ENCODE measurements at regions not wholly inside any gene's neighbourhood (a gene's known extent, or its start where the extent isn't known, plus 50 kb on each side); places are given as distances from the start of the nearest gene placed in this dataset.

DNA sequence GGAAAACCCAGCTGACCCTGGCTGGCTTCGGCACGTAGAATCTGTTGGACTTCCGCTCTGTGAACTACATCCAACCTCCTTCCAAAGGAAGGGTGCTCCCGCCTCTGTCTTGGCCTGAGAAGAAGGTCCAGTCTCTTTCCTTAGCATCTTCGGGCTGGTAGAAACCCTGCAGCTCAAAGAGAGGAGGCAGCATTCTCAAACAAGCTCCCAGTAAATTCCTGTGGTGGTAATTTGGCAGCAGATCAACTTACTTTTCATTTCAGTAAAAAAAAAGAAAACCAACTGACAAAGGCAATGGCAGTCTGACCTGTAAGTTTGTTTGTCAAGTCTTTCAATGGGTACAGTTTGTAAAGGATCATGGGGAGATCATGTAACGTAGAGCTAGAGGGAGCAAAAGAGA is 176.7 kb downstream of the MED10 start:
- peaks cover 4% of the 10 kb centered on the region for H3K4me1 Mint-ChIP-seq
- TF ChIP-seq, protein P1, sequence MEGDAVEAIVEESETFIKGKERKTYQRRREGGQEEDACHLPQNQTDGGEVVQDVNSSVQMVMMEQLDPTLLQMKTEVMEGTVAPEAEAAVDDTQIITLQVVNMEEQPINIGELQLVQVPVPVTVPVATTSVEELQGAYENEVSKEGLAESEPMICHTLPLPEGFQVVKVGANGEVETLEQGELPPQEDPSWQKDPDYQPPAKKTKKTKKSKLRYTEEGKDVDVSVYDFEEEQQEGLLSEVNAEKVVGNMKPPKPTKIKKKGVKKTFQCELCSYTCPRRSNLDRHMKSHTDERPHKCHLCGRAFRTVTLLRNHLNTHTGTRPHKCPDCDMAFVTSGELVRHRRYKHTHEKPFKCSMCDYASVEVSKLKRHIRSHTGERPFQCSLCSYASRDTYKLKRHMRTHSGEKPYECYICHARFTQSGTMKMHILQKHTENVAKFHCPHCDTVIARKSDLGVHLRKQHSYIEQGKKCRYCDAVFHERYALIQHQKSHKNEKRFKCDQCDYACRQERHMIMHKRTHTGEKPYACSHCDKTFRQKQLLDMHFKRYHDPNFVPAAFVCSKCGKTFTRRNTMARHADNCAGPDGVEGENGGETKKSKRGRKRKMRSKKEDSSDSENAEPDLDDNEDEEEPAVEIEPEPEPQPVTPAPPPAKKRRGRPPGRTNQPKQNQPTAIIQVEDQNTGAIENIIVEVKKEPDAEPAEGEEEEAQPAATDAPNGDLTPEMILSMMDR (IDR thresholded peaks at IDR 0.05), result no peak
- DNase-seq (no peak), ATAC-seq (ENCODE audit: low read depth) (no peak)
- peaks cover 2% of the 10 kb centered on the region for H3K9me3 Mint-ChIP-seq
- H3K4me3 Mint-ChIP-seq, result no peak overlapping the region
- no peaks in the 10 kb centered on the region for H3K27me3 Mint-ChIP-seq
- intact Hi-C loops (cut with micrococcal nuclease), result no loop called here
- H3K27ac Mint-ChIP-seq, result no peak overlapping the region
- CTCF ChIA-PET, result no interaction called here
- POLR2A ChIA-PET, result no interaction called here
- H3K36me3 Mint-ChIP-seq (ENCODE audit: low read depth), result no peaks in the 10 kb centered on the region

DNA sequence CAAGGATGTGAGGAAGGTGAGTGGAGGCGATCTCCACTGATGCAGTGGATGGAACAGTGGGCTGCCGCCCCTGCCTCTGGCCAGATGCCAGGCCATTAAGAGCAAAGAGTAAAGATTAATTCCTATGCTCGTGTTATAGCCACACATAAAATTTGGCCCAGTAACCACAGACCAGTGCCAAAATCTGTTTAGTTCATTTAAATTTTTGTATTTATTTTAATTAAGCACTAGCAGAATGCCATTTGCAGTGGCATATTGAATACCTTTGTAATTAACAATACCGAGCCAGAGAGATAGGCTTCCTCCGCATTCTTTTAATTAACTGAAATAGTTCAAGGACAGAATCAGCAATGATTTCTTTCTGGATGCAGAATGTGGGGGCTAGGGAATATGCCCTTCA is 179.8 kb downstream of the MED10 start:
- H3K27me3 Mint-ChIP-seq, result no peaks in the 10 kb centered on the region
- peaks cover 2% of the 10 kb centered on the region for H3K9me3 Mint-ChIP-seq
- TF ChIP-seq, protein P1 (IDR thresholded peaks at IDR 0.05), result no peak
- DNase-seq, result no peak
- H3K4me1 Mint-ChIP-seq, result peaks cover 18% of the 10 kb centered on the region
- H3K27ac Mint-ChIP-seq, result no peak overlapping the region
- ATAC-seq (ENCODE audit: low read depth), result no peak
- ChIA-PET POLR2A (no interaction called here), CTCF (no interaction called here)
- H3K4me3 Mint-ChIP-seq, result no peak overlapping the region
- intact Hi-C loops (cut with micrococcal nuclease), result no loop called here
- H3K36me3 Mint-ChIP-seq (ENCODE audit: low read depth), result no peaks in the 10 kb centered on the region

DNA sequence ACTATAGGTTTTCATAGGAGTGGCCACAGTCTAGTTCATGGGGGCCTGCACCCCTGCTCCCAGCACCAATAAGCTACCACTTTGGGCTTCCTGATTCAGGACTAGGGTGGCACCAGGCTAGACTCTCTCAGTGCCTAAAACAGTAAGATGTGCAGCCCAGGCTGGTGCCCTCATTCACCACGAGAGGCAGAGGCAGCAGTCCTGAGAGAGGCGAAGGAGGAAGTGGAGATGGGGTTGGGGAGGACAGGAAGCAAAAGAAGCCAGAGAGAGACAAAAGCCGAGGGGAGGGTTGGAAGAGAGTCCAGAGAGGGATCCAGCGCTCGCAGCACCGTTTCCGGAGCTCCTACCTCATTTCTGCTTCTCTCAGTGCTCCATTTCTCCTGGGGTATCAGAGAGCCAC is 180.9 kb downstream of the MED10 start:
- no peak overlapping the region for H3K4me3 Mint-ChIP-seq
- ATAC-seq (ENCODE audit: low read depth), result no peak
- DNase-seq, result no peak
- intact Hi-C loops (cut with micrococcal nuclease), result no loop called here
- peaks cover 18% of the 10 kb centered on the region for H3K4me1 Mint-ChIP-seq
- ChIA-PET CTCF (no interaction called here), POLR2A (no interaction called here)
- no peaks in the 10 kb centered on the region for H3K36me3 Mint-ChIP-seq (ENCODE audit: low read depth)
- H3K27ac Mint-ChIP-seq, result no peak overlapping the region
- TF ChIP-seq, protein P1 (IDR thresholded peaks at IDR 0.05), result no peak
- H3K9me3 Mint-ChIP-seq, result peaks cover 2% of the 10 kb centered on the region
- H3K27me3 Mint-ChIP-seq, result no peaks in the 10 kb centered on the region

- H3K27ac Mint-ChIP-seq, result no peak overlapping the region
- ChIA-PET POLR2A (no interaction called here), CTCF (no interaction called here)
- H3K27me3 Mint-ChIP-seq, result no peaks in the 10 kb centered on the region
- ATAC-seq (ENCODE audit: low read depth), result no peak
- TF ChIP-seq, protein P1 (IDR thresholded peaks at IDR 0.05), result no peak
- H3K4me3 Mint-ChIP-seq, result no peak overlapping the region
- intact Hi-C loops (cut with micrococcal nuclease), result no loop called here
- peaks cover 2% of the 10 kb centered on the region for H3K9me3 Mint-ChIP-seq
- no peaks in the 10 kb centered on the region for H3K36me3 Mint-ChIP-seq (ENCODE audit: low read depth)
- no peak for DNase-seq
- H3K4me1 Mint-ChIP-seq, result peaks cover 18% of the 10 kb centered on the region
Observed at GRCh38 chr5:6195711-6196358, 182.5 kb downstream of the MED10 start.

DNA sequence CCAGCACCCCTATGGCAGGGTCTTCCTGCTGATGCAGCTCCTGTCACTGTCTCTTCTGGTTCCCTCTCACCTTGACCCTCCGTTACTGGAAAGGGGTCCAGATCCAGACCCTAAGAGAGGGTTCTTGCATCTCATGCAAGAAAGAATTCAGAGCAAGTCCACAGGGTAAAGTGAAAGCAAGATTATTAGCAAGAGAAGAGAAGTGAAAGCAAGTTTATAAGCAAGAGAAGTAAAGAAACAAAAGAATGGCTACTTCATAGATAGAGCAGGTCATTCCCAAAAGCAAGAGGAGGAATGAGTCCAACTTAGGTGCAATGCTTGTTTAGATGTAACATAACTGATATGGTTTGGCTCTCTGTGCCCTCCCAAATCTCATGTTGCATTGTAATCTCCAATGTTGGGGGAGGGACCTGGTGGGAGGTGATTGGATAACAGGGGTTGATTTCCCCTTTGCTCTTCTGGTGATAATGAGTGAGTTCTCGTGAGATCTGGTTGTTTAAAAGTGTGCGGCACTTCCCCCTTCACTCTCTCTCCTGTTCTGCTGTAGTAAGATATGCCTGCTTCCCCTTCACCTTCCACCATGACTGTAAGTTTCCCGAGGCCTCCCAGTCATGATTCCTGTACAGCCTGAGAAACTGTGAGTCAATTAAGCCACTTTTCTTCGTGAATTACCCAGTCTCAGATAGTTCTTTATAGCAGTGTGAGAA is 183.3 kb downstream of the MED10 start:
- ChIA-PET CTCF (no interaction called here), POLR2A (no interaction called here)
- no peaks in the 10 kb centered on the region for H3K9me3 Mint-ChIP-seq
- ATAC-seq (ENCODE audit: low read depth) (no peak), DNase-seq (no peak)
- no peaks in the 10 kb centered on the region for H3K36me3 Mint-ChIP-seq (ENCODE audit: low read depth)
- intact Hi-C loops (cut with micrococcal nuclease), result no loop called here
- H3K4me1 Mint-ChIP-seq, result peaks cover 18% of the 10 kb centered on the region
- H3K27me3 Mint-ChIP-seq, result no peaks in the 10 kb centered on the region
- peak overlapping the region; percentile 0 for H3K4me3 Mint-ChIP-seq
- H3K27ac Mint-ChIP-seq, result no peak overlapping the region
- TF ChIP-seq, protein P1 (IDR thresholded peaks at IDR 0.05), result no peak
